Neural progenitor cell (in vitro differentiated cells): ENCODE measurements at regions not wholly inside any gene's neighbourhood (a gene's known extent, or its start where the extent isn't known, plus 50 kb on each side); places are given as distances from the start of the nearest gene placed in this dataset.
A peak's percentile ranks its signal among the peaks of the same experiment; 100 is the strongest.

Experiments used
- DNase-seq: peaks from one replicate; pipeline ENCODE4 v3.0.0-alpha.2; 2016; ENCODE audit warnings: low spot score
- H2AFZ ChIP-seq: fragments of 200-600 bp; sonication (generic); replicated peaks from 2 replicates; pipeline ENCODE4 v1.6.1; 2016; ENCODE audit warnings: antibody characterized with exemption
- H3F3A ChIP-seq: fragments of 200-600 bp; sonication (generic); 2 replicates; pipeline ENCODE4 v1.6.1; 2016; ENCODE audit warnings: antibody characterized with exemption, low read depth
- H3K27ac ChIP-seq: fragments of 200-600 bp; sonication (generic); 2 replicates; pipeline ENCODE4 v1.5.1; 2016; ENCODE audit warnings: mild to moderate bottlenecking
- H3K27me3 ChIP-seq: fragments of 200-600 bp; sonication (generic); 2 replicates; pipeline ENCODE4 v1.6.1; 2016; ENCODE audit warnings: mild to moderate bottlenecking, moderate library complexity
- H3K36me3 ChIP-seq: fragments of 200-600 bp; sonication (generic); 2 replicates; pipeline ENCODE4 v1.5.1; 2016
- H3K4me1 ChIP-seq: fragments of 200-600 bp; sonication (generic); 2 replicates; pipeline ENCODE4 v1.6.1; 2016; ENCODE audit warnings: mixed run types
- H3K4me2 ChIP-seq: fragments of 200-600 bp; sonication (generic); 2 replicates; pipeline ENCODE4 v1.6.1; 2016
- H3K4me3 ChIP-seq: fragments of 200-600 bp; sonication (generic); 2 replicates; pipeline ENCODE4 v1.5.1; 2016
- H3K79me2 ChIP-seq: fragments of 200-600 bp; sonication (generic); 2 replicates; pipeline ENCODE4 v1.6.1; 2016; ENCODE audit warnings: low read depth
- H3K9ac ChIP-seq: fragments of 200-600 bp; sonication (generic); 2 replicates; pipeline ENCODE4 v1.6.1; 2016
- H3K9me3 ChIP-seq: fragments of 200-600 bp; sonication (generic); 2 replicates; pipeline ENCODE4 v1.5.1; 2016; ENCODE audit warnings: low read depth
- H4K20me1 ChIP-seq: fragments of 200-600 bp; sonication (generic); 2 replicates; pipeline ENCODE4 v1.6.1; 2016; ENCODE audit warnings: low read depth
- H3K27ac Mint-ChIP-seq: 3 replicates; pipeline ENCODE4 v1.8.0; 2021; ENCODE audit warnings: mixed read lengths
- H3K27me3 Mint-ChIP-seq: 2 replicates; pipeline ENCODE4 v1.8.0; 2022; ENCODE audit warnings: low read depth, mild to moderate bottlenecking, inconsistent platforms, moderate library complexity, mixed read lengths; ENCODE audit not compliant: insufficient read depth
- H3K36me3 Mint-ChIP-seq: 3 replicates; pipeline ENCODE4 v1.8.0; 2021; ENCODE audit warnings: mixed read lengths
- H3K4me1 Mint-ChIP-seq: 3 replicates; pipeline ENCODE4 v1.8.0; 2021; ENCODE audit warnings: mixed read lengths
- H3K4me3 Mint-ChIP-seq: 3 replicates; pipeline ENCODE4 v1.8.0; 2021; ENCODE audit warnings: mild to moderate bottlenecking, moderate library complexity, mixed read lengths
- H3K9me3 Mint-ChIP-seq: 3 replicates; pipeline ENCODE4 v1.8.0; 2020; ENCODE audit warnings: mixed read lengths
- CTCF ChIP-seq: fragments of 200-600 bp; sonication (generic); IDR thresholded peaks from 2 replicates; pipeline ENCODE4 v1.5.1; 2017; ENCODE audit warnings: antibody characterized with exemption, mild to moderate bottlenecking
- EZH2 ChIP-seq: fragments of 200-600 bp; sonication (generic); IDR thresholded peaks from 2 replicates; pipeline ENCODE4 v1.6.1; 2017; ENCODE audit warnings: antibody characterized with exemption, mild to moderate bottlenecking, moderate library complexity
- EZH2phosphoT487 ChIP-seq: fragments of 200-600 bp; sonication (generic); IDR thresholded peaks from 2 replicates; pipeline ENCODE4 v1.6.1; 2017; ENCODE audit warnings: antibody characterized with exemption

GRCh38 chr5:158175934-158176481, 317.1 kb upstream of the CLINT1 start:
- H3K9me3 Mint-ChIP-seq, result no peaks in the 10 kb centered on the region
- no peak for DNase-seq
- H3K36me3 Mint-ChIP-seq, result no peaks in the 10 kb centered on the region
- peaks cover 49% of the 10 kb centered on the region for H3K4me1 Mint-ChIP-seq
- Histone ChIP-seq H3K4me1 (peaks cover 33% of the 10 kb centered on the region), H3K9me3 (no peaks in the 10 kb centered on the region), H4K20me1 (no peaks in the 10 kb centered on the region), H2AFZ (peak overlapping the region; percentile 78), H3K4me3 (no peak overlapping the region), H3K36me3 (no peaks in the 10 kb centered on the region), H3F3A (peaks cover 3% of the 10 kb centered on the region), H3K27me3 (no peaks in the 10 kb centered on the region), H3K27ac (no peak overlapping the region), H3K79me2 (no peaks in the 10 kb centered on the region), H3K9ac (no peak overlapping the region), H3K4me2 (peak overlapping the region; percentile 54)
- H3K27me3 Mint-ChIP-seq, result peaks cover 9% of the 10 kb centered on the region
- no peak for TF ChIP-seq EZH2phosphoT487
- no peak for TF ChIP-seq EZH2
- TF ChIP-seq CTCF, result no peak
- peak overlapping the region; percentile 4 for H3K4me3 Mint-ChIP-seq
- H3K27ac Mint-ChIP-seq, result peak overlapping the region; percentile 78

GRCh38 chr5:158174918-158175851, 316.2 kb upstream of the CLINT1 start:
- Mint-ChIP-seq H3K4me1 (peaks cover 49% of the 10 kb centered on the region), H3K27ac (peak overlapping the region; percentile 78), H3K27me3 (peaks cover 9% of the 10 kb centered on the region), H3K36me3 (no peaks in the 10 kb centered on the region), H3K4me3 (peak overlapping the region; percentile 41), H3K9me3 (no peaks in the 10 kb centered on the region)
- peak overlapping the region; percentile 37 for H3K27ac ChIP-seq
- no peaks in the 10 kb centered on the region for H3K79me2 ChIP-seq
- H2AFZ ChIP-seq, result peak overlapping the region; percentile 78
- no peak overlapping the region for H3K9ac ChIP-seq
- DNase-seq, result peak; percentile 92
- peak overlapping the region; percentile 54 for H3K4me2 ChIP-seq
- TF ChIP-seq CTCF (peak; percentile 86), EZH2phosphoT487 (no peak), EZH2 (no peak)
- H3K36me3 ChIP-seq, result no peaks in the 10 kb centered on the region
- H3K27me3 ChIP-seq, result no peaks in the 10 kb centered on the region
- no peaks in the 10 kb centered on the region for H4K20me1 ChIP-seq
- no peaks in the 10 kb centered on the region for H3K9me3 ChIP-seq
- H3F3A ChIP-seq, result peaks cover 3% of the 10 kb centered on the region
- no peak overlapping the region for H3K4me3 ChIP-seq
- H3K4me1 ChIP-seq, result peaks cover 33% of the 10 kb centered on the region

GRCh38 chr5:158174026-158174425, 315.1 kb upstream of the CLINT1 start:
- TF ChIP-seq CTCF (no peak), EZH2 (no peak), EZH2phosphoT487 (no peak)
- H2AFZ ChIP-seq, result no peak overlapping the region
- no peak overlapping the region for H3K4me3 ChIP-seq
- no peak overlapping the region for H3K27ac ChIP-seq
- H3K9me3 ChIP-seq, result no peaks in the 10 kb centered on the region
- no peaks in the 10 kb centered on the region for H3K36me3 ChIP-seq
- peaks cover 7% of the 10 kb centered on the region for H3K27me3 Mint-ChIP-seq
- no peak overlapping the region for H3K9ac ChIP-seq
- H3K4me1 ChIP-seq, result peaks cover 29% of the 10 kb centered on the region
- no peaks in the 10 kb centered on the region for H3K36me3 Mint-ChIP-seq
- no peak overlapping the region for H3K27ac Mint-ChIP-seq
- DNase-seq, result no peak
- H3F3A ChIP-seq, result peaks cover 3% of the 10 kb centered on the region
- no peak overlapping the region for H3K4me2 ChIP-seq
- H3K79me2 ChIP-seq, result no peaks in the 10 kb centered on the region
- peaks cover 41% of the 10 kb centered on the region for H3K4me1 Mint-ChIP-seq
- no peaks in the 10 kb centered on the region for H4K20me1 ChIP-seq
- no peaks in the 10 kb centered on the region for H3K9me3 Mint-ChIP-seq
- no peaks in the 10 kb centered on the region for H3K27me3 ChIP-seq
- H3K4me3 Mint-ChIP-seq, result no peak overlapping the region
